H1 (cell line): ENCODE measurements at regions not wholly inside any gene's neighbourhood (a gene's known extent, or its start where the extent isn't known, plus 50 kb on each side); places are given as distances from the start of the nearest gene placed in this dataset.

Experiments used
- CTCF ChIA-PET: fragments of 300-600 bp; sonication (Branson Sonifier 250); formaldehyde crosslinking; loops from one replicate; lab custom pipeline; 2021; ENCODE audit not compliant: partially characterized antibody; lab: Charles Lee
- POLR2A ChIA-PET: fragments of 300-600 bp; sonication (Branson Sonifier 250); formaldehyde crosslinking; loops from one replicate; lab custom pipeline; 2021; ENCODE audit warnings: inconsistent platforms; ENCODE audit not compliant: partially characterized antibody; lab: Charles Lee
- DNase-seq, 2 experiments: peaks; one replicate each; pipeline versions ENCODE4 v3.0.0 to v3.0.0-alpha.2; 2010 to 2022; ENCODE audit warnings: low spot score in 2 of 2, low read depth in 1 of 2, mixed read lengths in 1 of 2
- FAIRE-seq: peaks from 2 replicates; lab custom pipeline; 2011; peaks lifted over from hg19 to GRCh38; lab: Jason Lieb, UNC
- H2AFZ ChIP-seq: 2 replicates; pipeline ENCODE4 v1.8.1; 2012; ENCODE audit warnings: low read length, inconsistent platforms
- H2AK5ac ChIP-seq: 2 replicates; pipeline ENCODE4 v1.6.1; 2013; ENCODE audit warnings: low read depth, low read length
- H2BK120ac ChIP-seq: replicated peaks from 2 replicates; pipeline ENCODE3; 2013; ENCODE audit warnings: low read depth, low read length, inconsistent platforms
- H2BK12ac ChIP-seq: 2 replicates; pipeline ENCODE4 v1.6.1; 2013; ENCODE audit warnings: low read depth, low read length
- H2BK15ac ChIP-seq: 2 replicates; pipeline ENCODE4 v1.6.1; 2013; ENCODE audit warnings: low read length
- H2BK20ac ChIP-seq: 2 replicates; pipeline ENCODE4 v1.6.1; 2013; ENCODE audit warnings: low read length
- H2BK5ac ChIP-seq: 2 replicates; pipeline ENCODE4 v1.6.1; 2013; ENCODE audit warnings: low read depth, low read length
- H3K14ac ChIP-seq: 2 replicates; pipeline ENCODE4 v1.6.1; 2013; ENCODE audit warnings: inconsistent platforms; ENCODE audit not compliant: insufficient read length
- H3K18ac ChIP-seq: 2 replicates; pipeline ENCODE4 v1.6.1; 2013; ENCODE audit warnings: low read length; ENCODE audit errors: extremely low read depth
- H3K23ac ChIP-seq: 2 replicates; pipeline ENCODE4 v1.6.1; 2013; ENCODE audit warnings: inconsistent platforms; ENCODE audit not compliant: insufficient read length
- H3K23me2 ChIP-seq: 2 replicates; pipeline ENCODE4 v1.6.1; 2013; ENCODE audit warnings: low read depth, low read length
- H3K27ac ChIP-seq: 2 replicates; pipeline ENCODE4 v1.6.1; 2011; ENCODE audit warnings: low read depth, low read length, inconsistent platforms
- H3K27me3 ChIP-seq, 4 experiments: replicated peaks in 1 of 4; 1 replicate in 1 of 4; 2 replicates in 3 of 4; pipeline versions ENCODE4 v1.6.1 to v1.8.1; 2011 to 2013; ENCODE audit warnings: low read length in 3 of 4, mild to moderate bottlenecking in 3 of 4, inconsistent platforms in 2 of 4, mixed read lengths in 2 of 4, moderate library complexity in 1 of 4; ENCODE audit not compliant: control insufficient read depth in 3 of 4, insufficient read depth in 3 of 4; ENCODE audit errors: extremely low read depth in 1 of 4
- H3K36me3 ChIP-seq, 4 experiments: 2 replicates each; pipeline versions ENCODE4 v1.6.1 to v1.8.1; 2011 to 2013; ENCODE audit warnings: mild to moderate bottlenecking in 4 of 4, low read length in 3 of 4, moderate library complexity in 2 of 4, control low read depth in 1 of 4, inconsistent platforms in 1 of 4; ENCODE audit not compliant: insufficient read depth in 4 of 4, control insufficient read depth in 2 of 4
- H3K4ac ChIP-seq: replicated peaks from 2 replicates; pipeline ENCODE3; 2013; ENCODE audit warnings: low read length, low read depth, mixed read lengths, inconsistent platforms; ENCODE audit not compliant: insufficient read length
- H3K4me1 ChIP-seq, 4 experiments: replicated peaks in 1 of 4; 1 replicate in 1 of 4; 2 replicates in 3 of 4; pipeline versions ENCODE4 v1.6.1 to v1.8.1; 2011 to 2013; ENCODE audit warnings: low read length in 3 of 4, inconsistent platforms in 2 of 4, mixed read lengths in 1 of 4; ENCODE audit not compliant: insufficient read depth in 4 of 4, control insufficient read depth in 3 of 4
- H3K4me2 ChIP-seq, 2 experiments: 2 replicates each; pipeline versions ENCODE4 v1.6.1 to v1.8.1; 2011 to 2013; ENCODE audit warnings: low read depth in 2 of 2, low read length in 2 of 2, control low read depth in 1 of 2, inconsistent platforms in 1 of 2, mild to moderate bottlenecking in 1 of 2; ENCODE audit not compliant: insufficient read depth in 1 of 2
- H3K4me3 ChIP-seq, 4 experiments: fragments of 200-600, 300-600 bp in 1 of 4; sonication (generic), shearing (Covaris generic), sonication (Bioruptor Twin) in 1 of 4; 2 replicates each; pipeline versions ENCODE4 v1.5.1 to v1.8.1; 2011 to 2016; ENCODE audit warnings: low read length in 4 of 4, low read depth in 3 of 4, control low read depth in 2 of 4, inconsistent platforms in 2 of 4, mild to moderate bottlenecking in 2 of 4, mixed read lengths in 1 of 4, moderate library complexity in 1 of 4; ENCODE audit not compliant: insufficient read depth in 2 of 4; ENCODE audit errors: extremely low read depth in 1 of 4
- H3K56ac ChIP-seq: replicated peaks from 2 replicates; pipeline ENCODE3; 2013; ENCODE audit warnings: low read depth, mild to moderate bottlenecking, mixed read lengths, low read length, inconsistent platforms; ENCODE audit not compliant: insufficient read length
- H3K79me1 ChIP-seq: 2 replicates; pipeline ENCODE4 v1.6.1; 2013; ENCODE audit warnings: low read depth, low read length, control low read depth
- H3K79me2 ChIP-seq, 2 experiments: 2 replicates each; pipeline versions ENCODE4 v1.6.1 to v1.8.1; 2012 to 2013; ENCODE audit warnings: low read length in 2 of 2, mild to moderate bottlenecking in 2 of 2, inconsistent platforms in 1 of 2; ENCODE audit not compliant: insufficient read depth in 2 of 2, control insufficient read depth in 1 of 2
- H3K9ac ChIP-seq, 4 experiments: replicated peaks in 1 of 4; 1 replicate in 1 of 4; 2 replicates in 3 of 4; pipeline versions ENCODE4 v1.6.1 to v1.8.1; 2011 to 2013; ENCODE audit warnings: low read depth in 3 of 4, low read length in 3 of 4, control low read depth in 2 of 4, mild to moderate bottlenecking in 2 of 4, moderate library complexity in 2 of 4, inconsistent platforms in 1 of 4; ENCODE audit errors: extremely low read depth in 1 of 4
- H3K9me3 ChIP-seq, 2 experiments: 2 replicates each; pipeline versions ENCODE4 v1.6.1 to v1.8.1; 2012 to 2013; ENCODE audit warnings: mild to moderate bottlenecking in 2 of 2, moderate library complexity in 2 of 2, control low read depth in 1 of 2, inconsistent platforms in 1 of 2, low read depth in 1 of 2, low read length in 1 of 2, mixed read lengths in 1 of 2; ENCODE audit not compliant: insufficient read depth in 2 of 2
- H4K20me1 ChIP-seq, 2 experiments: replicated peaks in 1 of 2; 2 replicates each; pipeline versions ENCODE3 to v1.8.1; 2011 to 2013; ENCODE audit warnings: inconsistent platforms in 2 of 2, low read length in 2 of 2, mild to moderate bottlenecking in 1 of 2; ENCODE audit not compliant: insufficient read depth in 2 of 2, control insufficient read depth in 1 of 2
- H4K5ac ChIP-seq: 2 replicates; pipeline ENCODE4 v1.6.1; 2013; ENCODE audit warnings: low read length, low read depth, mixed read lengths, inconsistent platforms; ENCODE audit not compliant: insufficient read length
- H4K8ac ChIP-seq: 2 replicates; pipeline ENCODE4 v1.8.0; 2013; ENCODE audit warnings: mild to moderate bottlenecking, moderate library complexity, low read length, inconsistent platforms; ENCODE audit not compliant: insufficient read depth; ENCODE audit errors: extremely low read depth
- H4K91ac ChIP-seq: replicated peaks from 2 replicates; pipeline ENCODE3; 2013; ENCODE audit warnings: low read length, mixed read lengths, inconsistent platforms; ENCODE audit not compliant: insufficient read length
- CTBP2 ChIP-seq: IDR thresholded peaks from 2 replicates; pipeline ENCODE4 v1.7.0; 2011; ENCODE audit warnings: borderline replicate concordance, mild to moderate bottlenecking, moderate library complexity, mixed read lengths, low read length; ENCODE audit not compliant: insufficient read depth, insufficient read length
- EZH2 ChIP-seq: fragments of 200-600 bp; sonication (generic); IDR thresholded peaks from 2 replicates; pipeline ENCODE4 v1.7.1; 2012; ENCODE audit warnings: low read depth, mild to moderate bottlenecking, moderate library complexity, low read length, inconsistent platforms; ENCODE audit not compliant: severe bottlenecking
- SP4 ChIP-seq: IDR thresholded peaks from 2 replicates; pipeline ENCODE4 v1.6.1; 2012; ENCODE audit warnings: low read length, inconsistent platforms
- TAF1 ChIP-seq: IDR thresholded peaks from 2 replicates; pipeline ENCODE4 v1.6.1; 2011; ENCODE audit warnings: mild to moderate bottlenecking, low read depth, low read length
- ZNF274 ChIP-seq: IDR thresholded peaks from 2 replicates; pipeline ENCODE4 v1.7.0; 2012; ENCODE audit warnings: low read length, borderline replicate concordance; ENCODE audit errors: extremely low read depth
- WGBS, 2 experiments: shearing (Covaris generic) in 1 of 2; methylation state at CpG; one replicate each; pipeline versions ENCODE4 v1.1.6 to v1.1.7; 2013 to 2015; ENCODE audit warnings: low lambda C conversion rate in 2 of 2, mixed read lengths in 2 of 2, inconsistent platforms in 1 of 2, low coverage in 1 of 2, missing lambda C conversion rate in 1 of 2; ENCODE audit not compliant: insufficient replicate concordance in 2 of 2, insufficient coverage in 1 of 2, insufficient read length in 1 of 2; ENCODE audit errors: extremely low coverage in 1 of 2, missing lambda C conversion rate in 1 of 2; 5-methylcytosine and 5-hydroxymethylcytosine counted together

DNA sequence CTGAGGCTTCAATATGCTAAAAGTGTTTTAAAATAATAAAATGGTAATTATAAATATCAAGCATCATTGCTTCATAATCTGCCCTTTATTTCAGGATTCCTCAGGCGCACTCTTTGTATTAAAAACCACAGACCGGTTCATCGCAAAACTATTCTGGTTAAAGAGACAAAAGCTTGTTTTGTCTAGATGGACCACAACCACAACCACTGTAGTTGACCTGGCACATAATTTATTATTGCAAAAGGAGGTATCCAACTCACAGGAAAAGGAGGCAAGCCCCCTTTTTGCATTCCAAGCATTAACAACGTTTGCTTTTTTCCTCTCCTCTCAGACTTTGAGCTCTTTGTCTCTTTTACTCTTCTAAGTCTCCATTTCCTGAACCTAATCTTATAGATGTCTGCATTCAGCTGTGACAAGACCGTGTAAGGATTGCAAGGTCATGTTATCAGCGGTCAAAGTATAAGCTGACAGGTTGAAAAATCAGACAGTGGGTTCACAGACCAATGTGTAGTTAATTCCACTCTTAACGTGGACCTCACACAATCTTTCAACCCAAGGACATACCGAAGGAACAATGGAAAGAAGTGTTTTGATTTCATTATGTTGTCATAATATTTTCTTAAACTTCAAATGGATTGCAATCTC is 1057.6 kb downstream of the GALC start:
- no peak for FAIRE-seq
- no peak overlapping the region for H2BK5ac ChIP-seq

More for the DNA sequence above, 1057.6 kb downstream of the GALC start:
- Histone ChIP-seq H3K9me3 (no peaks in the 10 kb centered on the region), H2AK5ac (no peak overlapping the region), H3K27ac (no peak overlapping the region), H3K9ac (no peak overlapping the region), H3K79me2 (no peaks in the 10 kb centered on the region), H3K4me2 (no peak overlapping the region), H3K14ac (no peak overlapping the region), H4K8ac (no peak overlapping the region), H3K23ac (no peak overlapping the region), H3K79me1 (no peaks in the 10 kb centered on the region), H3K23me2 (no peaks in the 10 kb centered on the region), H3K4me3 (no peak overlapping the region), H3K56ac (no peak overlapping the region), H2BK12ac (no peak overlapping the region), H3K27me3 (no peaks in the 10 kb centered on the region), H4K5ac (no peak overlapping the region), H2BK15ac (no peak overlapping the region), H4K20me1 (no peaks in the 10 kb centered on the region), H3K4ac (no peak overlapping the region), H2BK20ac (no peak overlapping the region), H4K91ac (no peak overlapping the region), H2AFZ (peak overlapping the region; percentile 55; the same call in 1 of the 2 replicates), H3K36me3 (no peaks in the 10 kb centered on the region), H2BK120ac (no peak overlapping the region), H3K4me1 (no peaks in the 10 kb centered on the region), H3K18ac (no peak overlapping the region)
- ChIA-PET CTCF (interaction anchor here (0.6 kb wide), 1 partner anchor 622 kb away, joined by 4 read pairs; no protein-coding TSS in a partner anchor), POLR2A (no interaction called here)
- TF ChIP-seq EZH2, result no peak
- no peak for TF ChIP-seq ZNF274
- TF ChIP-seq TAF1, result no peak
- no peak for TF ChIP-seq CTBP2
- no peak for TF ChIP-seq SP4
- whole genome bisulfite sequencing, 2 experiments, result 88% methylated on average over 8 of the region's 8 CpGs; no CpG with 5 or more reads in 1 of the 2 experiments
- no peak for DNase-seq
